SH-SY5Y (cell line): ENCODE measurements at regions not wholly inside any gene's neighbourhood (a gene's known extent, or its start where the extent isn't known, plus 50 kb on each side); places are given as distances from the start of the nearest gene placed in this dataset.

Experiments used
- GATA2 ChIP-seq: IDR thresholded peaks from 2 replicates; pipeline ENCODE4 v1.6.1; 2011; ENCODE audit warnings: mild to moderate bottlenecking, low read depth, low read length
- GATA3 ChIP-seq: IDR thresholded peaks from 2 replicates; pipeline ENCODE4 v1.6.1; 2011; ENCODE audit warnings: low read depth, mild to moderate bottlenecking, low read length, moderate library complexity

DNA sequence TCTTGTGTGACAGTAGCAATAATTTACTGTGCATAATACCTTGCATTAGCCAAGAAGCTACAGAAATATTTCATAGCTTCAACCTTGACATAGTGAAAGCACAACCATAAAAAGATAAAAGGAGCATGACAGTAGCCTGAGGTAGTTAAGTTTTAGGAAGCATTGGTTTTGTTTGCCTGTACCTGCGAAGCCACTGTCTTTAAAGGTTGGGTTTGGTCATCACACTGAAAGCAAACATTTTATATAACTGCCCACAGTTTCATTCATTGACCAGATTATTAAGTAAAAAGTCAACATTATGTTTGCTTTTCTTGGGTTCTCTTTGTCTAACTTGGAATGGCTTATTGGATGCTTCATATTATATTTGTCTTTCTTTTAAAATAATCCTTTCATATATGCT lies 450.1 kb upstream of the IL12A start:
- TF ChIP-seq GATA2 (no peak), GATA3 (no peak)

DNA sequence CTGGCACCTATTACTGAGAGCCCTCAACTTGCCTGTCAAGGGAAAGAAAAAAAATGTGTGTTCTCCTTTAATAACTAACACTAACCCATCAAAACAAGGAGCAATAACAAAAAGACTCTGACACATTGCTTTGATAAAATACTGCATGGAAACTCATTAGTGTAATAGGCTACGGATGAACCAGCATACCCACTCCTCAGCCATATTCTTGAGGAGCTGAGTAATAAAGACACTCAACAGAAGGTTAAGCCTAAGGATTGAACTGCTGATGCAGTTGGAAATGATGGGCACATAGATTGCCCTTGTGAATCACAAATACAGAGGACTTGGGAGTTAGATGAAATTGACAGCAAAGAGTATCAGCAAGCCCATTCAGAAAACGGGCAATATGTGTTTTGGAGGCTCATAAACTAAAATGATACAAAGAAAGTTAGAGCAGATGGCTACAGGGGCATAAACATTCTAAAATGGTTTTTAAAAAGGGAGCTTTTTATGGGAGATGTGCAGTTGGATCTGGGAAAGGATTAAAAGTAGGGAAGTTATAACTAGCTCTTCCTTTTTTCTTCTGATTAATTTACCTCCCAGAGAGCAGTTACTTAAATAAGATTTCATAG lies 447.6 kb upstream of the IL12A start:
- TF ChIP-seq GATA2 (no peak), GATA3 (no peak)

DNA sequence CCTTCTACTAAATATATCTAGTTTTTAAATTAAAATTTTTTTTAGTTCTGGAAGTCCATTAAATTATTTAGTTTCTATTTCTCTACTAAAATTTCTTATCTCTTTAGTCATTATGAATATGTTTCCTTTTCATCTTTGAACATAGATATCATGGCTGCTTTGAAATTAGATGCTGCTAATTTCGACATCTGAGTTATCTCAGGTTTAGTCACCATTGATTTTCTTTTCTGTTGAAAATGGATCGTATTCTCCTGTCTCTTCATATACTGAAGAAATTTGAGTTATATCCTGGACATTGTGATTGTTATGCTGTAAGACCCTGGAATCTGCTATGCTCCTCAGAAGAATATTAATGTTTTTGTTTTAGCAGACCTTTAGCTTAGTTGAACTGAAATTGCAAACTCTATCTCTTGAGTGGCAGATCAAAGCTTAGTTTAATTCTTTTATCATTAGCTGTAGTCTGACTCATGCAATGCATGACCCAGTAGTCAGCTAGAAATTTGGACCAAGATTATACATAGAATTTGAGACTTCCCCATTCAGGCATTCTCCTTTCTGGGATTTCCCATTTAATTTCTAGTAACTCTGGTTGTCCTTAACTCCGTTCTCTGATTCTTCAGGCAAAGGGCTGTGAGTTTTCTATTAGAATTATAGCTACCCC lies 439.8 kb upstream of the IL12A start:
- no peak for TF ChIP-seq GATA2
- no peak for TF ChIP-seq GATA3

DNA sequence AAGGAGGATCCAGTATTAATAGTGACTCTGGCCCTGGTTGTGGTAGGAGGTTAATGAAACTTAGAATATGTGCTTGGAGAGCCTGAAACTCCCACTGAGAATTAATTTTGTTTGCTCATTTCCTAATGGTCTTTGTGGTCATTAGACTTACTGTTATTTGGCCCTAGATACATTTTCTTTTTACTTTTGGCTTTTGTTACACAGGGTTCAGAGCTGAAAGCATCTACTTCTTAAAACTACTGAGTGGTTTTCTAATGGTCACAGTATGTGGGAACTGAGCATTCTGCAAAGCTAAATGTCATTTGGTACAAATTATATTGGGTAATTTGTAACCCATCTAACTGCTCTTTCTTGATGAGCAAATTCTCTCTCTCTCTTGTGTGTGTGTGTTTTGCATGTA lies 433.4 kb upstream of the IL12A start:
- TF ChIP-seq GATA2 (no peak), GATA3 (no peak)

DNA sequence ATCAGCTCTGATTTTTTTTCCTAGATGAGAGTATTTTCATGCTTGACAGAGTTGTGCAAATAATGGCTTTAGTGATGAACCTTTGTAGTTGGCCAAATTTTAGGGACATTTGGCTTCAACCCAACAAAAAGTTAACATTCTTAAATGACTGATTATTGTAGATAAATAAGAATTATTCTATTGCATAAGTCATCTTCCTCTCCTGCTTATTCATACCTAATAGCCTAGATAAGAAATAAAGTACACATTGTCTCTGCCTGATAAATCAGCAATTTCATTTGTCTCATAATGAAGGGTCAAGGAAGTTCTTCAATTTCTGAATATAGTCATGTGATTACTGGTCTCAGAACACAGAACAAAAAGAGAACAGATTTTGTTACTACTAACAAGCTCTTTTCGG lies 428.9 kb upstream of the IL12A start:
- TF ChIP-seq GATA2 (no peak), GATA3 (no peak)

DNA sequence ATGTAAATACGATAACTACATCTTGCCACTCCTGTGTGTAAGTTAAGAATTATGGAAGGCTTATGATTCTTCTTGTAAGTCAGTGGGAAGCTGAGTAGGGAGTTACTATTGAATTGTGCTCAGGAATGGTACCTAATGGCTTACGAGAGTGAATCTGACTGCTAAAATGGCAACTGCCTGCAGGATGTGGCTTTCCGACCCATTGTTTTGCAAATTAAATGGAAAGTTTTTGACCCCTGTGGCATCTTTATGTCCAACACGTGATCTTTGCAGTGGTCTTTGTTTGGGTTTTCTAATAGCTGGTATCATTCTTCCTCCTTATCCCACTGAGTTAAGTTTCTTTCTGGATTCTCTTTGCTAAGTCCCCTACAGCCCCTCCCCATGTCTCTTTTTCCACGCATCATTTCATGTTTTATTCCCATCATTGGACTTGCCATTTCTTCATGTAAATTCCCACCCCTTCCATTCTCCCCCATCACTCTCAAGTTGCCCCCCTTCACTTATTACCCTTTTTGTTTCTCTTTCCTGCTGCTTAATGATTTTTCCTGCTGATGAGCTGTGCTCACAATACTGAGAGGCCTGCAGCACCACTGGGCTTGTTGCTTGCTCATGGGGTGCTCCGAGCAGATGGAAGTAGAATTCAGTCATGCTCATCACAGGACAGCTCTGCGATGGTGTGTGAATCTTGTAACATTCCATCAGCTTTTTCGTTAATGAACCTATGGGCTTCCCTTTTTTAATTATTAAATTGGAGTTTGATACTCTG lies 428.2 kb upstream of the IL12A start:
- no peak for TF ChIP-seq GATA3
- no peak for TF ChIP-seq GATA2

DNA sequence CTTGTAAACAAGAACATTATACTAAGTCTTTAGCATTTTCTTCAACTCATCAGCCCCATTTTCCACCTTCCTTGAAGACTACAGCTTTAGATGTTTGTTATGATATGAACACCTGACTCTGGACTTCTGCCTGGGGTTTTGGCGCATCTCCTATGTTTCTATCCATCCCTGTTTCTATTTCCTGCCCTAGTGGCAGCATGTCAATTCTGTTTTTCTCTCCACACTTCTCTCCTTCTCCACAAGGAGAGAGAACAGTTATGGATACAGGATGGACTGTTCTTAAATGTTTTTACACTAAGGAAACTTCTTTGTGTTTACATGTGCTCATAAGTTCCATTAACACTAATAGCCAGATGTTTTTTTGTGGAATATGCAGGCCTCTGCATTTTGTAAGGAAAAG lies 423.3 kb upstream of the IL12A start:
- no peak for TF ChIP-seq GATA2
- no peak for TF ChIP-seq GATA3

DNA sequence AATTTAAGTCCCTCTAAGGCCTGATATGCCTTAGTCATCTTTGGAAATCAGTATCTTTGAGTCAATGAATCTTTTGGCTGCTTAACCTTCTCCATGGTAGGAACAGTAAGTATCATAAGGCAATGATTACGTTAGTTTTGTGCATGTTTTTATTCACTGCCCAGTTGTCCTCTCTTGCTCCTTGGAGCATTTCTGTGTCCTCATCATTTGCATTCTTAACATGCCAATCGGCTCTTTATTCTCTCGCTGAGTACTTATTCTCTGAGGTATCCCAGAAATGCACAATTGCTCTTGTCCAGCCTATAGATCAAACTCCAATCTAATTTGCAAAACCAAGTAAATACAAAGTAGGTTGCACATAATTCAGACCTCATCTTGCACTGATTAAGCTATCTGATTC lies 405.0 kb upstream of the IL12A start:
- TF ChIP-seq GATA3: no peak
- TF ChIP-seq GATA2: no peak

DNA sequence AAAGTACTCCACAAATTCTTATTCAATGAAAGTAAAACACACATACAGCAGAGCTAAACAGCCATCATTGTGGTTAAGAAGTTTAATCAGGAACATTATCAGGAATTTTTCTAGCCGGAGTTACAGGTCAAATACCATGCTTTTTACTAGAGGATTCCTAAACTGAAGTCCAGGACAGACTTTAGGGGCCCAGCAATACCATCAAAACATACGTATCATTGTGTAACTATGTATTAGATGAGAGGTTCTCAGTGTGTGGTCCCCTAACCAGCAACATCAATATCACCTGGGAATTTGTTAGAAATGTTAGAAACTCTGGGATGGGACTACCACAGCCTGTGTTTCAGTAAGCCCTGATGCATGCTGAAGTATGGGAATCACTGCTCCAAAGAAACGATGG lies 404.2 kb upstream of the IL12A start:
- TF ChIP-seq GATA3 (no peak), GATA2 (no peak)

DNA sequence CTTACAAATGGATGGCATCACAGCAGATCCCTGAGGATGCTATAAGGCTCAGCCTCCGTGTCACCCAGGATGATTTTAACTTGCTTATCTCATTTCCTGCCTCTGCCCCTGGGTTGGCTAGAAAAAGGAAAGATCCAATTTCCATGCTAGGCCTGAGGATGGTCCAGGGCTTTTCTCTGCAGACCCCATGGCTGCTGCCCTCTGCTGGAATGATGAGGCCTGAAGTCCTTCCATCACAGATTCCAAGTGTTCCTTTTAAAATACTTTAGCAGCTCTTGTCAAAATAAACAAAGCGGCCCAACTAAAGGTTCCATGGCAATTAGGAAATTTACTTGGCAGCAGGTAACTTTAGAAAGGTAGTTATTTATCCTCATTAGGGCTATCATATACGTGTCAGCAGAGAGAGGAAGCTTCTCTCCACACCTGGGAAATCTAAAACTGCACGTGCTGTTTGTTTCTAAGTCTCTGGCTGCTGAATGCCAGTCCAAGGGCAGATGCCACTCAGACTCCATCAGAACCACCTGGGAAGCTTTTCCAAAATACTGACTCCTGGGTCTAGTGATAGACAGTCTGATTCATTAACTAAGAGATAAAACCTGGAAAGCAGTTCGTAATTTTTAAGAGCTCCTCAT lies 401.9 kb upstream of the IL12A start:
- TF ChIP-seq GATA2: peak; percentile 4; the same call in 1 of the 2 replicates
- TF ChIP-seq GATA3: no peak

DNA sequence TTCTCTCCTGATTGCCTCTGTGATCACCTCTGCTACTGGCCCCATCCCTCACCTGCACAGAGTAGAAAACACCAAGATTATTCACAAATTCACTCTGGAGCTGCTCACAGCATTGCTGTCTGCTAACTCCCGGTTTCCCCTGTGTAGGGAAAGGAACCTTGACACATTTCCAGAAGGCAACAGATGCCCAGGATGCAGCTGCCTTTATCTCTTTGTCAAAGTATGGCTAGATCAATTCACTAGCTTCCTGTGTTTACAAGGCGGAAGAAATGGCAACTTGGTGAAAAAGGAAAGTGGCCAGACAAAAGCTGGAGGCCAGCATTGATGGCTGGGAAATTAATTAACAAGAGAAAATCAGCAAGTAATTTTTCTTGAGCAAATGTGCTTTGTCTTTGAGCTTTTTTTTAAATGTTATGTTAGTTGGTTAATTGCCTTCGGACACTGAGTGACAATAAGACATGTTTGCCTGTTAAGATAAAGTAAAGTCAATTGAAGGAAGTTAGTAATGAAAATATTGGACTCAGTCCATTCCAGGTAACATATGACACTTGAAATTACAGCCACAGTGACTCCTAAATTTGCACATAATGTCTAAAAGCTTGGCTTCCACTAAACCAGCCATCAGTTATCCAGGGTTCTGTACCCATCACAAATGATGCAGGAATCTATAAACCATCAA lies 394.6 kb upstream of the IL12A start:
- TF ChIP-seq GATA3 (no peak), GATA2 (no peak)

DNA sequence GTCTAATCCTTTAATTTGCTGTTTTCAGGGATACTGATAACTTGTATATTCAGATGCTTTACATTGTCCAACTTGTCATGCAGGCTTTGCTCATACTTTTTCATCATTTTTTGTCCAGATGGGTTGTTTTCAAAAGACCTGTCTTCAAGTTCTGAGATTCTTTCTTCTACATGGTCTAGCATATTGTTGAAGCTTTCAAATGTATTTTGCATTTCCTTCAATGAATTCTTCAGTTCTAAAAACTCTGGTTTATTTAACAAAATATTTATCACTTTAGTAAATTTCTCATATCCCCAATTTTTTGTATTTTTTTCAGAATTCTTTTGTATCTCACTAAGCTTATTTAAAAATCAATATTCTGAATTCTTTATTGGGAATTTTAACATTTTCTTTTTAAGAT lies 388.3 kb upstream of the IL12A start:
- TF ChIP-seq GATA2 (no peak), GATA3 (no peak)

DNA sequence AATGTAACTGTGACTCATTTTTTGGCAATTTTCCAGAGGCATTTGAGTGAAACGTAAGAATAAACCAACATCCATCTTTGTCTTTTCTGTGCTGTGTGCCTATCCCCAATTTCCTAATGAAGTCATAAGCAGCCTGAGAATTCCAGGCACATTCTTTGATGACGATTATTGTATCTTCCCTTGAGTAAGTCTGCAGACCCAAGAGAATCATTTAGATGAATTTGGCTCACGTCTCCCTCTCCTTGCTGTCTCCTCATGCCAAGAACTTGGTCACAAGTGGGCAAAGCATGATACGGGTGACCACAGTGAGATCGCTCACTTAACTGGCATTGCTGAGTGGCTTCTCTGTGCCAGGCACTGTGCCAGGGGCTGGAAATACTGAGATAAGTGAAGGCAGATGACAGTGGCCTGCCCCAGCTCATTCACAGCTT lies 384.5 kb upstream of the IL12A start:
- TF ChIP-seq GATA3: no peak
- no peak for TF ChIP-seq GATA2

DNA sequence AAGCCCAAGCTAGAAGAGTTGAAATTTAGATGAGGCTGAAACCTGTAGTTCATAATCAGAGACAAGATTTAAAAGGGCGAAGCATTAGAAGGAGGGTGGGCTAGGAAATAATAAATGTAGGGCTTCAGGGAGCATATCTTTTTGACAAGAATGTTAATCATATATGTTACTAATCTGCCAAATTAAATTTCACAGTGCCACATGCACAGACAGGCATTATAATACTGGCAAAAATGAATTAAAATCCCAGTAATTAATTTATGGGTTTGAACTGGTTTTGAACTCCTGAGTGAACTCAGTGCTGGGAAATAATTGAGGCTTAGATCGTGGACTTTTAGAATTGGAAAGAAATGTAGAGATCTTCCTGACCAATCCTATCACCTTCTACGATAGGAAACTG lies 383.5 kb upstream of the IL12A start:
- TF ChIP-seq GATA2: no peak

DNA sequence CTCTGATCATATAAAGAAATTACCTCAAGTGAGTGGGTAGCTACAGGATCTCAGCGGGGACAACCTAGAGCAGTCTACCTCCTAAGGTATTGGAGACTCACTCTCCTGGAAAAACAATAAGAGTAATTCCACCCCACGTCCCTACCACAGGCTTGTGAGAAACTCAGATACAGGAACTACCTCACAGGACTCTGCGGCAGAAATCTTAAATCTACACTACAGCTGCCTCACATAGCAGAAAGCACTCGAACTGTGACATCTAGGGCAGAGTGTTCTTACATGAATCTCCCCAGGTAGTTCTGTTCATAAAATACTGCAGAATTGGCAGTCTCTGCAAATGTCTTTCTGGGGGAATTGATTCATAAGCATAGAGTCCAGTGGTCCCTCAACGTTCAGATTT lies 382.9 kb upstream of the IL12A start:
- TF ChIP-seq GATA2: no peak
- TF ChIP-seq GATA3: no peak
